ENCODE measurements at regions not wholly inside any gene's neighbourhood (a gene's known extent, or its start where the extent isn't known, plus 50 kb on each side); places are given as distances from the start of the nearest gene placed in this dataset.

DNA sequence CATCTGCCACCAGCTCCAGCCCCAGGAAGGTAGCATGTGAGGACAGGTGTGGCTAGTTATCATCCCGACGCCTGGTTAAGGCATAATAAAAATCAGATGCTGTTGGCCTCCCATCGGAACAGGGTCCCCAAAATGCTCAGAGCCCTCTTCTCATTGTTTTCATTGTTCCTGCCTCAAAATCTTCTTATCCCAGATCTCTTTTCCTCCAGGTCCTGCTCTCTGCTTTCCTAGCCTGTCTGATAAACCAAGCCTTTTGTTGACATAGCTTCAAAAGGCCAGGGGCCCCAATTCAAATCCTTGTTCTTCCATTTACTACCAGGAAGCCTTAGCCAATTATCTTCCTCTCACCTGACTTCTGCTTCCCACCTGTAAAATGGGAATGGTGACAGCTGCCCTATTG lies 130.1 kb upstream of the ADRA1B start:
- TF ChIP-seq, protein P1, sequence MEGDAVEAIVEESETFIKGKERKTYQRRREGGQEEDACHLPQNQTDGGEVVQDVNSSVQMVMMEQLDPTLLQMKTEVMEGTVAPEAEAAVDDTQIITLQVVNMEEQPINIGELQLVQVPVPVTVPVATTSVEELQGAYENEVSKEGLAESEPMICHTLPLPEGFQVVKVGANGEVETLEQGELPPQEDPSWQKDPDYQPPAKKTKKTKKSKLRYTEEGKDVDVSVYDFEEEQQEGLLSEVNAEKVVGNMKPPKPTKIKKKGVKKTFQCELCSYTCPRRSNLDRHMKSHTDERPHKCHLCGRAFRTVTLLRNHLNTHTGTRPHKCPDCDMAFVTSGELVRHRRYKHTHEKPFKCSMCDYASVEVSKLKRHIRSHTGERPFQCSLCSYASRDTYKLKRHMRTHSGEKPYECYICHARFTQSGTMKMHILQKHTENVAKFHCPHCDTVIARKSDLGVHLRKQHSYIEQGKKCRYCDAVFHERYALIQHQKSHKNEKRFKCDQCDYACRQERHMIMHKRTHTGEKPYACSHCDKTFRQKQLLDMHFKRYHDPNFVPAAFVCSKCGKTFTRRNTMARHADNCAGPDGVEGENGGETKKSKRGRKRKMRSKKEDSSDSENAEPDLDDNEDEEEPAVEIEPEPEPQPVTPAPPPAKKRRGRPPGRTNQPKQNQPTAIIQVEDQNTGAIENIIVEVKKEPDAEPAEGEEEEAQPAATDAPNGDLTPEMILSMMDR (IDR thresholded peaks at IDR 0.05; ENCODE audit: low read length), result no peak
- TF ChIP-seq EZH2 (optimal IDR thresholded peaks at IDR 0.05; ENCODE audit: low read depth, low read length) (no peak), EZH2phosphoT487 (IDR thresholded peaks at IDR 0.05; ENCODE audit: low read length) (no peak)
